T-helper 1 cell treated with Interleukin-12 subunit alpha and Interleukin-12 subunit beta and Interleukin-4 antibody, amounts not matched to agents 30 ng/mL and 1 ng/mL, for 36 hours (primary cell): ENCODE measurements at regions not wholly inside any gene's neighbourhood (a gene's known extent, or its start where the extent isn't known, plus 50 kb on each side); places are given as distances from the start of the nearest gene placed in this dataset.
"Not testable (repeated sequence)": the region's sequence is repeated elsewhere in the genome, so short reads cannot be mapped to it uniquely, and the experiment has no call there.

ENCODE experiments used
- intact Hi-C: fragments of 100-400 bp; cut with micrococcal nuclease; formaldehyde crosslinking; loops from one replicate; pipeline ENCODE4 v1.15.1; 2024

- intact Hi-C loops: not testable (repeated sequence)
Observed at GRCh38 chr4:10388146-10388545, 69.1 kb downstream of the ZNF518B start.

- intact Hi-C loops: no loop called here
Observed at GRCh38 chr4:10385994-10386394, 71.2 kb downstream of the ZNF518B start.

- intact Hi-C loops: no loop called here
Observed at GRCh38 chr4:10384974-10385373, 72.3 kb downstream of the ZNF518B start.

- intact Hi-C loops: no loop called here
Observed at GRCh38 chr4:10383417-10383816, 73.8 kb downstream of the ZNF518B start.

GRCh38 chr4:10382171-10382570 is 75.1 kb downstream of the ZNF518B start:
- intact Hi-C loops: not testable (repeated sequence)

GRCh38 chr4:10381146-10381545 is 76.1 kb downstream of the ZNF518B start:
- intact Hi-C loops: no loop called here

- intact Hi-C loops: no loop called here
Observed at GRCh38 chr4:10380735-10381134, 76.5 kb downstream of the ZNF518B start.

- intact Hi-C loops: no loop called here
Observed at GRCh38 chr4:10371869-10372471, 85.3 kb downstream of the ZNF518B start.

GRCh38 chr4:10371121-10371520 is 86.1 kb downstream of the ZNF518B start:
- intact Hi-C loops: no loop called here

- intact Hi-C loops: no loop called here
Observed at GRCh38 chr4:10369517-10369916, 87.7 kb downstream of the ZNF518B start.

GRCh38 chr4:10366628-10367027 is 90.6 kb downstream of the ZNF518B start:
- intact Hi-C loops: no loop called here

GRCh38 chr4:10364194-10364593 is 93.0 kb downstream of the ZNF518B start:
- intact Hi-C loops: no loop called here

GRCh38 chr4:10354746-10355145 is 102.5 kb downstream of the ZNF518B start:
- intact Hi-C loops: no loop called here

GRCh38 chr4:10354225-10354624 is 103.0 kb downstream of the ZNF518B start:
- intact Hi-C loops: no loop called here

- intact Hi-C loops: no loop called here
Observed at GRCh38 chr4:10353110-10353509, 104.1 kb downstream of the ZNF518B start.

- intact Hi-C loops: no loop called here
Observed at GRCh38 chr4:10348241-10348640, 109.0 kb downstream of the ZNF518B start.

GRCh38 chr4:10347815-10348214 is 109.4 kb downstream of the ZNF518B start:
- intact Hi-C loops: no loop called here

GRCh38 chr4:10347281-10347795 is 109.9 kb downstream of the ZNF518B start:
- intact Hi-C loops: no loop called here

- intact Hi-C loops: no loop called here
Observed at GRCh38 chr4:10346023-10346422, 111.2 kb downstream of the ZNF518B start.

GRCh38 chr4:10345381-10345784 is 111.8 kb downstream of the ZNF518B start:
- intact Hi-C loops: no loop called here

- intact Hi-C loops: no loop called here
Observed at GRCh38 chr4:10344824-10345223, 112.4 kb downstream of the ZNF518B start.

GRCh38 chr4:10343656-10344055 is 113.6 kb downstream of the ZNF518B start:
- intact Hi-C loops: no loop called here

GRCh38 chr4:10342866-10343265 is 114.4 kb downstream of the ZNF518B start:
- intact Hi-C loops: no loop called here

- intact Hi-C loops: no loop called here
Observed at GRCh38 chr4:10336471-10336870, 120.8 kb downstream of the ZNF518B start.
